ENCODE measurements at regions not wholly inside any gene's neighbourhood (a gene's known extent, or its start where the extent isn't known, plus 50 kb on each side); places are given as distances from the start of the nearest gene placed in this dataset.

GRCh38 chr6:169986171-169986847 lies 234.9 kb downstream of the ERMARD start:
- H3K9me3 ChIP-seq (ENCODE audit: low read depth) = no peaks in the 10 kb centered on the region
- TF ChIP-seq CTCF (IDR thresholded peaks at IDR 0.05; ENCODE audit: low read depth, low read length) = no peak
- no peaks in the 10 kb centered on the region for H3K27me3 ChIP-seq
- no peak overlapping the region for H3K4me3 ChIP-seq
- H3K27ac ChIP-seq = no peak overlapping the region
- no peak for DNase-seq (ENCODE audit: low read depth in 1 of 2, low spot score in 1 of 2)
- H3K36me3 ChIP-seq = no peaks in the 10 kb centered on the region
- H3K4me1 ChIP-seq (ENCODE audit: low read depth) = no peaks in the 10 kb centered on the region

GRCh38 chr6:169985121-169986015 lies 233.9 kb downstream of the ERMARD start:
- TF ChIP-seq CTCF (IDR thresholded peaks at IDR 0.05; ENCODE audit: low read depth, low read length) = no peak
- Histone ChIP-seq H3K4me3 (no peak overlapping the region), H3K4me1 (ENCODE audit: low read depth) (no peaks in the 10 kb centered on the region), H3K36me3 (no peaks in the 10 kb centered on the region), H3K27ac (no peak overlapping the region), H3K9me3 (ENCODE audit: low read depth) (no peaks in the 10 kb centered on the region), H3K27me3 (no peaks in the 10 kb centered on the region)
- DNase-seq (ENCODE audit: low read depth in 1 of 2, low spot score in 1 of 2) = no peak

DNA sequence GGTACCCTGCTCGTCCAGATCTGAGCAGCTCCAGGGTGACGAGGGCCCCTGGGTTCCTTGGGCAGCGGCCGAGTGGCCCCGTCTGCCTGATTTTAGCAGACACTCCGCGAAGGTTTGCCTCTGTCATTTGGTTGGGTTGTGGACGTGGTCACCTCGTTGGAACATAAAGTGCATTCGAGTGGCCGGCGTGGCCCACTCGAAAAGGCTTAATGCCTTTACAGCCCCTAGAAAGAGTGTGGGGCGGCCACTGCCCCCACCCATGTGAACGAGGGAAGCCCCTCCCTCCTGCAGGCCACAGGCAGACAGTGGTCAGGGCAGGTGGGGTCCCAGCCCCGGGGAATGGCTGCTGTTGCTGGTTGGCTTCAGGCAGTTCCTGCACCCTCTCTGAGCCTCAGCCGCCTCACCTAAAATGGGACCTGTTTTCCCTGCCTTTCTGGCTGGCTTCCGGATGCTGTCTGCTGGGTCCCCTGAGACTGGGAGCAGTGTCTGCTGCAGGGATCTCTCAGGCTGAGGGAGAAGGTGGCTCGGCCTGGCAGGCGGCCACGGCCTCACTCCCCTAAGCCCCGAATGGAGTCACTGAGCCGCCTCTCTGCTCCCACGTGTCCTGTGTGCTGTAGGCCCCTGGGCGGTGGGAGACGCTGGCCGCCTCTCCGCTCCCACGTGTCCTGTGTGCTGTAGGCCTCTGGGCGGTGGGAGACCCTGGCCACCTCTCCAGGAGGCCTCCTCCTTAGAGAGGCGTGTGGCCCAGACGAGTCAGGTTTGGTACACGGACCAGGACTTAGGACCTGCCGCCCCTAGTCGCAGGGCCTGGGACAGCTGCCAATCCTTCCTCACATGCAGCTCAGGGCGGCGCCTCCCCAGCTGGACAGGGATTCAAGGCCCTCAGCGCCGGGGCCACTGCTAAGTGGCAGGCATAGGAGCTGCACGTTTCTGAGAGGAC lies 233.0 kb downstream of the ERMARD start:
- no peak overlapping the region for H3K27ac ChIP-seq
- no peaks in the 10 kb centered on the region for H3K9me3 ChIP-seq (ENCODE audit: low read depth)
- DNase-seq (ENCODE audit: low read depth in 1 of 2, low spot score in 1 of 2) = no peak
- H3K4me1 ChIP-seq (ENCODE audit: low read depth) = no peaks in the 10 kb centered on the region
- TF ChIP-seq CTCF (IDR thresholded peaks at IDR 0.05; ENCODE audit: low read depth, low read length) = no peak
- H3K36me3 ChIP-seq = no peaks in the 10 kb centered on the region
- H3K4me3 ChIP-seq = no peak overlapping the region
- H3K27me3 ChIP-seq = no peaks in the 10 kb centered on the region

DNA sequence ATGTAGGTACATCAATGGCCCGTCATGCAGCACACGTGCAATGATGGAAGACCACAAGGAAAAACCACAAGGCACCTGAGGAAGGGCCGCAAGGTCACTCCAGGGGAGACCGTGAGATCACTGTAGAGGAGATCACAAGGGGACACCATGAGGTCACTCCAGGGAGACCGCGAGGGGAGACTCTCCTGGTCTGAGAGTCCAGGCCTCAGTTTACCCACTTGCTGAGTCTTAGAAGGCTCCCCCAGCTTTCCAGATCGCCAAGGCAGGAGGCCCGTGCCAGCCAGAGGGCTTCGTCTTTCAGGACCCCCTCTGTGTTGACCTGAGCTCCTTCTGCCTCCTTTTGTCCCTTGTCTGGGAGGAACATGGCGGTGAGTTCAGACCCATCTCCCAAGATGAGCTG lies 232.2 kb downstream of the ERMARD start:
- Histone ChIP-seq H3K27me3 (no peaks in the 10 kb centered on the region), H3K9me3 (ENCODE audit: low read depth) (no peaks in the 10 kb centered on the region), H3K36me3 (no peaks in the 10 kb centered on the region), H3K4me1 (ENCODE audit: low read depth) (no peaks in the 10 kb centered on the region), H3K27ac (no peak overlapping the region), H3K4me3 (no peak overlapping the region)
- DNase-seq (ENCODE audit: low read depth in 1 of 2, low spot score in 1 of 2) = no peak
- TF ChIP-seq CTCF (IDR thresholded peaks at IDR 0.05; ENCODE audit: low read depth, low read length) = no peak
